Spleen (tissue), 11 donors: ENCODE measurements at regions not wholly inside any gene's neighbourhood (a gene's known extent, or its start where the extent isn't known, plus 50 kb on each side); places are given as distances from the start of the nearest gene placed in this dataset.

Source experiments
- DNase-seq: peaks from one replicate; pipeline ENCODE4 v3.0.0-alpha.2; 2020
- H3K27ac ChIP-seq, 8 donors: fragments of 200-600 bp; sonication (generic) in 7 of 8; 1 replicate in 4 of 8; 2 replicates in 4 of 8; pipeline versions ENCODE4 v1.5.0 to v1.8.0; 2016 to 2021; ENCODE audit warnings: inconsistent platforms in 4 of 8, mild to moderate bottlenecking in 4 of 8, moderate library complexity in 1 of 8
- H3K27me3 ChIP-seq, 7 donors: fragments of 200-600 bp; sonication (generic) in 6 of 7; replicated peaks in 1 of 7; 1 replicate in 4 of 7; 2 replicates in 3 of 7; pipeline versions ENCODE4 v1.5.0 to v1.8.0; 2016 to 2021; ENCODE audit warnings: inconsistent platforms in 3 of 7, mild to moderate bottlenecking in 1 of 7
- H3K36me3 ChIP-seq, 6 donors: fragments of 200-600 bp; sonication (generic) in 5 of 6; 1 replicate in 4 of 6; 2 replicates in 2 of 6; pipeline versions ENCODE4 v1.5.0 to v1.8.0; 2016 to 2021; ENCODE audit warnings: inconsistent platforms in 2 of 6
- H3K4me1 ChIP-seq, 6 donors: fragments of 200-600 bp; sonication (generic) in 5 of 6; 1 replicate in 3 of 6; 2 replicates in 3 of 6; pipeline versions ENCODE4 v1.5.0 to v1.8.0; 2016 to 2021; ENCODE audit warnings: inconsistent platforms in 3 of 6
- H3K4me3 ChIP-seq, 8 donors: fragments of 200-600 bp; sonication (generic) in 7 of 8; 1 replicate in 4 of 8; 2 replicates in 4 of 8; pipeline versions ENCODE4 v1.5.0 to v1.8.0; 2016 to 2021; ENCODE audit warnings: inconsistent platforms in 4 of 8, mild to moderate bottlenecking in 4 of 8, moderate library complexity in 2 of 8
- H3K9me3 ChIP-seq, 8 donors: fragments of 200-600 bp; sonication (generic) in 7 of 8; 1 replicate in 4 of 8; 2 replicates in 4 of 8; pipeline versions ENCODE4 v1.5.0 to v1.8.0; 2016 to 2021; ENCODE audit warnings: inconsistent platforms in 4 of 8
- POLR2A ChIP-seq, 3 donors: fragments of 450-650 bp; IDR thresholded peaks; one replicate each; pipeline ENCODE4 v1.5.1; 2017; ENCODE audit warnings: antibody characterized with exemption in 3 of 3, mild to moderate bottlenecking in 1 of 3
- POLR2AphosphoS5 ChIP-seq, 3 donors: sonication (generic); formaldehyde crosslinking; IDR thresholded peaks; one replicate each; pipeline ENCODE4 v1.5.1; 2017; ENCODE audit warnings: antibody characterized with exemption in 3 of 3
- WGBS, 5 donors: extraction: QIAGEN DNeasy Blood & Tissue Kit in 3 of 5; methylation state at CpG; one replicate each; pipeline versions ENCODE4 v1.1.5 to v1.1.7; 2013 to 2018; 5-methylcytosine and 5-hydroxymethylcytosine counted together
- intact Hi-C: fragments of 100-400 bp; cut with DNase I; formaldehyde crosslinking; loops from one replicate; pipeline ENCODE4 v1.15.0; 2023; ENCODE audit warnings: low total_unique reads
- TF ChIP-seq, protein P1 (sequence below), 11 experiments: fragments of 200-600 bp in 7 of 11; fragments of 450-650 bp in 4 of 11; sonication (generic) in 4 of 11; IDR thresholded peaks in 8 of 11; conservative IDR thresholded peaks in 3 of 11; 1 replicate in 7 of 11; 2 replicates in 4 of 11; pipeline versions ENCODE4 v1.4.0 to v1.8.0; 2016 to 2021; ENCODE audit warnings: antibody characterized with exemption in 11 of 11, inconsistent platforms in 4 of 11, mild to moderate bottlenecking in 1 of 11
- donor health status: healthy with polysubstance abuse.
- donor health status: DM: no; HTN: no; CAD: no; lungs with moderate emphysema.
- donor health status: DM: no; HTN: no; CAD: no.
- donor health status: Bipolar disorder and iron deficiency.
- donor health status: healthy.
- donor health status: DM: no; HTN: no; CAD: no.
- donor health status: DM: yes; HTN: yes; CAD: no.

DNA sequence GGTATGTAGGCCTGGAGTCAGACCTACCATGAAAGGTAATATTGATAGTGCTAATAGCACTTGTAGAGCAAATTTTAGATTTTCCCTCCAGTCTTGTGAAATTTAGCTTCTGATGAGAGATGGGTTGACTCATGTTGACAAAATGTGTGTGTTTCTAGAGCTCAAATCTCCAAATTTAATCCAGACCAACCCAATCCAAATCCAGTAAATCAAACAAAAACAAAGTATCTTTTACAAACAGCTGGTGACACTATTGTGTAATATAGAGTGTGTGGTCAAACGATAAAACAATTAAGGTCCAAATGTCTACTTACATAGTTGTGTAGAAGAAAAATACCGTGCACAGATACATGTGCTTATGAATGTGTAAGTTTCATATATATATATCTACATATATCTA lies 63.4 kb upstream of the KITLG start:
- WGBS, 5 donors = 83 to 100% (median 90%) methylated on average over 2 of the region's 2 CpGs
- TF ChIP-seq POLR2AphosphoS5 (IDR thresholded peaks at IDR 0.05) = no peak
- TF ChIP-seq, protein P1, sequence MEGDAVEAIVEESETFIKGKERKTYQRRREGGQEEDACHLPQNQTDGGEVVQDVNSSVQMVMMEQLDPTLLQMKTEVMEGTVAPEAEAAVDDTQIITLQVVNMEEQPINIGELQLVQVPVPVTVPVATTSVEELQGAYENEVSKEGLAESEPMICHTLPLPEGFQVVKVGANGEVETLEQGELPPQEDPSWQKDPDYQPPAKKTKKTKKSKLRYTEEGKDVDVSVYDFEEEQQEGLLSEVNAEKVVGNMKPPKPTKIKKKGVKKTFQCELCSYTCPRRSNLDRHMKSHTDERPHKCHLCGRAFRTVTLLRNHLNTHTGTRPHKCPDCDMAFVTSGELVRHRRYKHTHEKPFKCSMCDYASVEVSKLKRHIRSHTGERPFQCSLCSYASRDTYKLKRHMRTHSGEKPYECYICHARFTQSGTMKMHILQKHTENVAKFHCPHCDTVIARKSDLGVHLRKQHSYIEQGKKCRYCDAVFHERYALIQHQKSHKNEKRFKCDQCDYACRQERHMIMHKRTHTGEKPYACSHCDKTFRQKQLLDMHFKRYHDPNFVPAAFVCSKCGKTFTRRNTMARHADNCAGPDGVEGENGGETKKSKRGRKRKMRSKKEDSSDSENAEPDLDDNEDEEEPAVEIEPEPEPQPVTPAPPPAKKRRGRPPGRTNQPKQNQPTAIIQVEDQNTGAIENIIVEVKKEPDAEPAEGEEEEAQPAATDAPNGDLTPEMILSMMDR (IDR thresholded peaks at IDR 0.05 in 8 of 11, conservative IDR thresholded peaks at IDR 0.05 in 3 of 11) = no peak
- no peak for TF ChIP-seq POLR2A (IDR thresholded peaks at IDR 0.05)
- H3K27ac ChIP-seq = no peak overlapping the region

DNA sequence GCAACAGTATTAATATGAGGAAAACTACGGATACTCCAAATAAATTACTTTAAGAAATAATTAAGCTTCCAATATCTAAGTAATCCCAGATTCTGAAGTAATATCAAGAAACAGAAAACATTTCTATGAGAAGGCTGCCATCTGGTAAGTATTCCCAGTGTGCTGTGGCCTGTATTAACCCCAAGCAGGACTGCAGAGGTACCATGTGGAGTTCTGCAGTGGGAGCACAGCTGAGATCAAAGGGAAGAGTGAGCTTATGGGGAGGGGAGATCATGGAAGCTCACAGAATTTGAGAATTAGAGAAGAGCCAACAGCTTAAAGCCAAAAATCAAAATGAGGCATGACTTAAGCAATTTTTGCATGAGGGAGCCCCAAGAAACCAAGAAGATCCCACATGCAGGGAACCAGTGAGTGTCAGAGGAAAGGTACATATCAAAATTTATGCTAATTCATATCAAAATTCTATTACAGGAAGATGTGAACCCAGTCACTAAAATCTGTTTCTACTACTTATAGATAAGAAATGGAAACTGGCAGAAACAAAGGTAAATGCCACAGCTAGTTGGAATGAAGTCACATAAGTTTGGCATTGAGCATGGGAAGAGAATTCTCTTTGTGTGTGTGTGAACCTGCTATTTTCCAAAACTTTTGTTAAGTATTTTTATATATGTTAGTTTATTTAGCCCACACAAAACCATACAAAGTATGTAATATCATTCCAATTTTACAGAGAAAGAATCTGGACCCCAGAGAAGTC lies 62.6 kb upstream of the KITLG start:
- DNase-seq = no peak
- 68 to 96% (median 80%) methylated on average over 1 of the region's 1 CpG for WGBS, 5 donors
- Histone ChIP-seq H3K4me3 (no peak overlapping the region), H3K4me1 (peaks cover 0 to 18% (median 3%) of the 10 kb centered on the region in 6 donors), H3K36me3 (no peaks in the 10 kb centered on the region), H3K27me3 (no peaks in the 10 kb centered on the region), H3K27ac (no peak overlapping the region), H3K9me3 (no peaks in the 10 kb centered on the region)
- TF ChIP-seq POLR2A (IDR thresholded peaks at IDR 0.05) = no peak
- TF ChIP-seq, protein P1 (IDR thresholded peaks at IDR 0.05 in 8 of 11, conservative IDR thresholded peaks at IDR 0.05 in 3 of 11) = no peak
- no peak for TF ChIP-seq POLR2AphosphoS5 (IDR thresholded peaks at IDR 0.05)
- intact Hi-C loops = no loop called here

More for the DNA sequence above, 63.4 kb upstream of the KITLG start:
- intact Hi-C loops = no loop called here
- Histone ChIP-seq H3K9me3 (no peaks in the 10 kb centered on the region), H3K36me3 (no peaks in the 10 kb centered on the region), H3K4me1 (peaks cover 0 to 11% (median 2%) of the 10 kb centered on the region in 6 donors), H3K4me3 (no peak overlapping the region), H3K27me3 (no peaks in the 10 kb centered on the region)
- DNase-seq = no peak

DNA sequence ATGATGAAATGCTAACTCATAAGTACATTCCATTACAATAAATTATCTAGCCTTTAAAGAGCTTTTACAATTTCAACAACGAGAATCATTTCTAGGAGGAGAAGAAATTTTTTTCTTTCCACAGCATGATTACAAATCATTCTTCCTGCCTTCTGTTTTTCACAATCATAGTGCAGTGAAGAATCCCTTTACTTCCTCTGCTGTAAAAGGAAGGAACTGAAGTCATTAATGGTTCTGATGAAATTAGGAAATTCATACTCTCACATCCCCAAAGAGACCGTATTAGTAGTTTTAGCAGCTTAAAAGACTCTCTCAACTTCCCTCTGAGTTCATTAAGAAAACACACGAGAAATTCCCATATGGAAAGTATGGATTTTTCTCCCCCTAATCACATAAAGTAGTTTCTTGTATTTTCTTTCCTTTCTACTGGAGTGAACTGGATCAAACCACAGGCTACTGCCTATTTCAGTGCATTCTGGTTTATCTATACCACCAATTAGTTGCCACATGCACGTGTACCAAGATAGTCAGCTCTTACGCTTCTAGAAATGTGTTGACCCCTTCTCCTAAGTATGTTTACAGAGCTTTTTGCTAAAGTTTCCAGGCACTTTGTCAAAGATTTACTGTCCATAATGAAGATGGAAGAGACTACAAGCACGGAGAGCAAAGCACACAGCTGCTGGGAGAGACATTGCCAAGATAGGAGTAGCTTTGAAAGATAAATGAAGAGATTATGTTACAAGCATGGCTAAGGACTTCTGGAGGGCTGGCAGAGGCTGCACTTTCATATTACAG lies 58.9 kb upstream of the KITLG start:
- Histone ChIP-seq H3K9me3 (no peaks in the 10 kb centered on the region), H3K4me1 (peaks cover 0 to 18% (median 3%) of the 10 kb centered on the region in 6 donors), H3K27me3 (no peaks in the 10 kb centered on the region), H3K27ac (peak overlapping the region; percentile 41 to 72 (median 63)), H3K4me3 (no peak overlapping the region), H3K36me3 (no peaks in the 10 kb centered on the region)
- 20 to 31% (median 26%) methylated on average over 6 of the region's 6 CpGs for WGBS, 5 donors
- intact Hi-C loops = no loop called here
- no peak for DNase-seq
- TF ChIP-seq POLR2AphosphoS5 (IDR thresholded peaks at IDR 0.05) (no peak), POLR2A (IDR thresholded peaks at IDR 0.05) (no peak)
- TF ChIP-seq, protein P1 (IDR thresholded peaks at IDR 0.05 in 8 of 11, conservative IDR thresholded peaks at IDR 0.05 in 3 of 11) = no peak

DNA sequence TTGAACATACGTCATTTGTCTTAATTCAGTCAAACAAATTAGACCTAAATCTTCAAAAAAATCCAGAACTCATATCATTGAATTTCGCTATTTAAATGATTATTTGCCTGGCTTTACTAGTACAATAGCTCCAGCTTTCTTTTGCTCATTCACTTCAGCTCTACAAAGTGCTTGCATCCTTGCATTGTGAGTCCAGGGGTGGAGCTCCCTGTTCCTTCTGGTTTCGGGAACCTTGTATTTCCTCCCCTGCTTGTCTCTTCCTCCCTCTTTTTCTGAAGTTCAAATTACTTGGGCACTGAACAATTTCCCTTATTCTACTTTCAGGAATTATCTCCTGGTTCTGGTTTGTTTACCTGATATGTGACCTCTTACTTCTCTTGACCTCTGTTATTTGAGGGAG lies 58.1 kb upstream of the KITLG start:
- WGBS, 5 donors = 57 to 70% (median 59%) methylated on average over 3 of the region's 3 CpGs
- intact Hi-C loops = no loop called here
- no peaks in the 10 kb centered on the region for H3K36me3 ChIP-seq
- peak overlapping the region; percentile 41 to 72 (median 63) for H3K27ac ChIP-seq
- DNase-seq = no peak
- no peak for TF ChIP-seq POLR2A (IDR thresholded peaks at IDR 0.05)
- no peak for TF ChIP-seq POLR2AphosphoS5 (IDR thresholded peaks at IDR 0.05)
- TF ChIP-seq, protein P1 (IDR thresholded peaks at IDR 0.05 in 8 of 11, conservative IDR thresholded peaks at IDR 0.05 in 3 of 11) = no peak
- no peaks in the 10 kb centered on the region for H3K9me3 ChIP-seq
- H3K27me3 ChIP-seq = no peaks in the 10 kb centered on the region
- H3K4me1 ChIP-seq = peaks cover 0 to 18% (median 3%) of the 10 kb centered on the region in 6 donors
- H3K4me3 ChIP-seq = no peak overlapping the region
